SK-N-SH (cell line): ENCODE measurements at regions not wholly inside any gene's neighbourhood (a gene's known extent, or its start where the extent isn't known, plus 50 kb on each side); places are given as distances from the start of the nearest gene placed in this dataset.

Experiments
- CTCF ChIA-PET: fragments of 300-600, 350-600 bp; formaldehyde crosslinking; extraction: SDS; loops from one replicate; lab custom pipeline; 2021; lab: Yijun Ruan, JAX
- POLR2A ChIA-PET: fragments of 350-600 bp; sonication (Branson Sonifier 250); formaldehyde crosslinking; extraction: SDS; loops from one replicate; lab custom pipeline; 2020; ENCODE audit warnings: antibody characterized with exemption, inconsistent platforms; lab: Yijun Ruan, JAX
- DNase-seq: peaks from one replicate; pipeline ENCODE4 v3.0.0; 2012
- H2AFZ ChIP-seq: fragments of 200-600 bp; sonication (generic); 2 replicates; pipeline ENCODE4 v1.8.1; 2016; ENCODE audit warnings: antibody characterized with exemption, mild to moderate bottlenecking, low read depth
- H3F3A ChIP-seq: fragments of 200-600 bp; sonication (generic); replicated peaks from 2 replicates; pipeline ENCODE3; 2016; ENCODE audit warnings: antibody characterized with exemption, mild to moderate bottlenecking; ENCODE audit not compliant: insufficient read depth
- H3K27ac ChIP-seq, 2 experiments: fragments of 200-500 bp in 1 of 2; fragments of 200-600 bp in 1 of 2; sonication (Bioruptor generic) in 1 of 2; sonication (generic), shearing (Covaris generic) in 1 of 2; 2 replicates each; pipeline versions ENCODE4 v1.5.1 to v1.6.1; 2014 to 2016; ENCODE audit warnings: low read depth in 2 of 2, inconsistent platforms in 1 of 2, low read length in 1 of 2, mild to moderate bottlenecking in 1 of 2, mixed read lengths in 1 of 2
- H3K27me3 ChIP-seq: fragments of 200-600 bp; sonication (generic), shearing (Covaris generic); 2 replicates; pipeline ENCODE4 v1.6.1; 2016; ENCODE audit warnings: mixed run types; ENCODE audit not compliant: insufficient read depth
- H3K36me3 ChIP-seq, 2 experiments: fragments of 200-500 bp in 1 of 2; fragments of 200-600 bp in 1 of 2; sonication (Bioruptor generic) in 1 of 2; sonication (generic) in 1 of 2; replicated peaks in 1 of 2; 2 replicates each; pipeline versions ENCODE3 to v1.5.1; 2014 to 2016; ENCODE audit warnings: low read length in 1 of 2, mild to moderate bottlenecking in 1 of 2; ENCODE audit not compliant: insufficient read depth in 2 of 2, control insufficient read depth in 1 of 2
- H3K4me1 ChIP-seq, 2 experiments: fragments of 200-500 bp in 1 of 2; fragments of 200-600 bp in 1 of 2; sonication (Bioruptor generic) in 1 of 2; sonication (generic), shearing (Covaris generic) in 1 of 2; 2 replicates each; pipeline versions ENCODE4 v1.5.1 to v1.6.1; 2014 to 2016; ENCODE audit warnings: low read depth in 1 of 2, low read length in 1 of 2, mixed run types in 1 of 2; ENCODE audit not compliant: insufficient read depth in 2 of 2, control insufficient read depth in 1 of 2
- H3K4me2 ChIP-seq: fragments of 200-600 bp; sonication (generic), shearing (Covaris generic); 2 replicates; pipeline ENCODE4 v1.6.1; 2017; ENCODE audit warnings: mixed run types
- H3K4me3 ChIP-seq, 2 experiments: fragments of 200-500 bp in 1 of 2; fragments of 200-600 bp in 1 of 2; sonication (Bioruptor generic) in 1 of 2; sonication (generic), shearing (Covaris generic) in 1 of 2; 2 replicates each; pipeline versions ENCODE4 v1.5.1 to v1.8.1; 2014 to 2016; ENCODE audit warnings: low read depth in 2 of 2, inconsistent platforms in 1 of 2, low read length in 1 of 2, mild to moderate bottlenecking in 1 of 2, mixed read lengths in 1 of 2, moderate library complexity in 1 of 2
- H3K79me2 ChIP-seq: fragments of 200-600 bp; sonication (generic); 2 replicates; pipeline ENCODE4 v1.8.1; 2017; ENCODE audit warnings: mild to moderate bottlenecking; ENCODE audit not compliant: insufficient read depth
- H3K9ac ChIP-seq: fragments of 200-600 bp; sonication (generic); 2 replicates; pipeline ENCODE4 v1.6.1; 2017; ENCODE audit warnings: mixed run types
- H3K9me2 ChIP-seq: fragments of 200-600 bp; sonication (generic); 2 replicates; pipeline ENCODE4 v1.6.1; 2017; ENCODE audit warnings: mixed run types
- H3K9me3 ChIP-seq: fragments of 200-600 bp; sonication (generic); 2 replicates; pipeline ENCODE4 v1.6.1; 2017; ENCODE audit warnings: mixed run types, mild to moderate bottlenecking, moderate library complexity
- H4K20me1 ChIP-seq: fragments of 200-600 bp; sonication (generic); 2 replicates; pipeline ENCODE4 v1.6.1; 2017; ENCODE audit warnings: mild to moderate bottlenecking, mixed run types; ENCODE audit not compliant: insufficient read depth
- CTCF ChIP-seq: fragments of 200-600 bp; sonication (generic); IDR thresholded peaks from 2 replicates; pipeline ENCODE4 v1.6.1; 2017; ENCODE audit warnings: antibody characterized with exemption, mild to moderate bottlenecking, moderate library complexity
- EZH2phosphoT487 ChIP-seq: fragments of 200-600 bp; sonication (generic); IDR thresholded peaks from 2 replicates; pipeline ENCODE4 v1.6.1; 2017; ENCODE audit warnings: low read depth, mixed run types, mild to moderate bottlenecking, antibody characterized with exemption, moderate library complexity, borderline replicate concordance
- FOXJ3 ChIP-seq: sonication (generic); formaldehyde crosslinking; IDR thresholded peaks from 2 replicates; pipeline ENCODE4 v1.5.1; 2020; ENCODE audit warnings: mild to moderate bottlenecking, missing genetic modification reagents
- IRF3 ChIP-seq: fragments of 150-350 bp; IDR thresholded peaks from 2 replicates; pipeline ENCODE4 v1.6.1; 2016; ENCODE audit warnings: mild to moderate bottlenecking, low read depth, low read length
- NRF1 ChIP-seq: IDR thresholded peaks from 2 replicates; pipeline ENCODE4 v1.6.1; 2012; ENCODE audit warnings: low read depth, mild to moderate bottlenecking, low read length
- RFX5 ChIP-seq: IDR thresholded peaks from 2 replicates; pipeline ENCODE4 v1.6.1; 2012; ENCODE audit warnings: mild to moderate bottlenecking, improper control_type of control experiment, low read length
- TAF1 ChIP-seq: IDR thresholded peaks from 2 replicates; pipeline ENCODE4 v1.6.1; 2012; ENCODE audit warnings: low read depth, mild to moderate bottlenecking, low read length, moderate library complexity, borderline replicate concordance
- YY1 ChIP-seq: IDR thresholded peaks from 2 replicates; pipeline ENCODE4 v1.4.0; 2012; ENCODE audit warnings: low read depth, mild to moderate bottlenecking
- WGBS: methylation state at CpG from one replicate; pipeline ENCODE4 v1.1.6; 2017; ENCODE audit warnings: low lambda C conversion rate; 5-methylcytosine and 5-hydroxymethylcytosine counted together
- TF ChIP-seq, protein P1 (sequence below): IDR thresholded peaks from 2 replicates; pipeline ENCODE4; 2012
- TF ChIP-seq, protein P2 (sequence below): IDR thresholded peaks from 2 replicates; pipeline ENCODE4 v1.4.0; 2012; ENCODE audit warnings: low read depth
- TF ChIP-seq, protein P3 (sequence below): fragments of 150-350 bp; IDR thresholded peaks from 2 replicates; pipeline ENCODE4 v1.6.1; 2017; ENCODE audit warnings: antibody characterized with exemption, low read length, low read depth, borderline replicate concordance

DNA sequence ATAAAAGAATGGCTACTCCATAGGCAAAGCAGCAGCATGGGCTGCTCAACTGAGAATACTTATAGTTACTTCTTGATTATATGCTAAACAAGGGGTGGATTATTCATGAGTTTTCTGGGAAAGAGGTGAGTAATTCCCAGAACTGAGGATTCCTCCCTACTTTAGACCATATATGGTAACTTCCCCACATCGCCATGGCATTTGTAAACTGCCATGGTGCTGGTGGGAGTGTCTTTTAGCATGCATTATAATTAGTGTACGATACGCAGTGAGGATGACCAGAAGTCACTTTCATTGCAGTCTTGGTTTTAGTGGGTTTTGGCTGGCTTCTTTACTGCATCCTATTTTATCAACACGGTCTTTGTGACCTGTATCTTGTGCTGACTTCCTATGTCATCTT lies 141.5 kb downstream of the MAGEB17 start:
- Histone ChIP-seq H3K27ac (no peak overlapping the region), H3K9ac (no peak overlapping the region), H3K4me2 (no peak overlapping the region), H3F3A (no peaks in the 10 kb centered on the region), H3K27me3 (no peaks in the 10 kb centered on the region), H4K20me1 (no peaks in the 10 kb centered on the region), H3K36me3 (no peaks in the 10 kb centered on the region), H3K4me3 (no peak overlapping the region), H3K79me2 (no peaks in the 10 kb centered on the region), H3K9me2 (peaks cover 3% of the 10 kb centered on the region; the same call in 1 of the 2 replicates), H3K4me1 (no peaks in the 10 kb centered on the region), H2AFZ (no peak overlapping the region), H3K9me3 (no peaks in the 10 kb centered on the region)
- TF ChIP-seq YY1 (no peak), RFX5 (no peak), TAF1 (no peak), FOXJ3 (CRISPR knock-in tag) (no peak), EZH2phosphoT487 (no peak)
- TF ChIP-seq, protein P1, sequence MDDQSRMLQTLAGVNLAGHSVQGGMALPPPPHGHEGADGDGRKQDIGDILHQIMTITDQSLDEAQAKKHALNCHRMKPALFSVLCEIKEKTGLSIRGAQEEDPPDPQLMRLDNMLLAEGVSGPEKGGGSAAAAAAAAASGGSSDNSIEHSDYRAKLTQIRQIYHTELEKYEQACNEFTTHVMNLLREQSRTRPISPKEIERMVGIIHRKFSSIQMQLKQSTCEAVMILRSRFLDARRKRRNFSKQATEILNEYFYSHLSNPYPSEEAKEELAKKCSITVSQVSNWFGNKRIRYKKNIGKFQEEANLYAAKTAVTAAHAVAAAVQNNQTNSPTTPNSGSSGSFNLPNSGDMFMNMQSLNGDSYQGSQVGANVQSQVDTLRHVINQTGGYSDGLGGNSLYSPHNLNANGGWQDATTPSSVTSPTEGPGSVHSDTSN: no peak
- TF ChIP-seq, protein P2, sequence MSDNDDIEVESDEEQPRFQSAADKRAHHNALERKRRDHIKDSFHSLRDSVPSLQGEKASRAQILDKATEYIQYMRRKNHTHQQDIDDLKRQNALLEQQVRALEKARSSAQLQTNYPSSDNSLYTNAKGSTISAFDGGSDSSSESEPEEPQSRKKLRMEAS: no peak
- DNase-seq: no peak
- WGBS: 37% methylated on average over 4 of the region's 4 CpGs
- ChIA-PET CTCF (no interaction called here), POLR2A (no interaction called here)

GRCh38 chrX:16310326-16310725 lies 143.0 kb downstream of the MAGEB17 start:
- no peak overlapping the region for H3K27ac ChIP-seq
- CTCF ChIA-PET: no interaction called here
- H3K4me3 ChIP-seq: no peak overlapping the region
- DNase-seq: no peak
- no peaks in the 10 kb centered on the region for H3K36me3 ChIP-seq
- no peaks in the 10 kb centered on the region for H3K9me3 ChIP-seq
- H3K4me2 ChIP-seq: no peak overlapping the region
- no peaks in the 10 kb centered on the region for H3K4me1 ChIP-seq
- WGBS: 11% methylated on average over 1 of the region's 1 CpG
- no peaks in the 10 kb centered on the region for H4K20me1 ChIP-seq
- no peaks in the 10 kb centered on the region for H3F3A ChIP-seq
- H2AFZ ChIP-seq: no peak overlapping the region
- TF ChIP-seq IRF3 (no peak), NRF1 (no peak), YY1 (no peak), CTCF (no peak)
- TF ChIP-seq, protein P3, sequence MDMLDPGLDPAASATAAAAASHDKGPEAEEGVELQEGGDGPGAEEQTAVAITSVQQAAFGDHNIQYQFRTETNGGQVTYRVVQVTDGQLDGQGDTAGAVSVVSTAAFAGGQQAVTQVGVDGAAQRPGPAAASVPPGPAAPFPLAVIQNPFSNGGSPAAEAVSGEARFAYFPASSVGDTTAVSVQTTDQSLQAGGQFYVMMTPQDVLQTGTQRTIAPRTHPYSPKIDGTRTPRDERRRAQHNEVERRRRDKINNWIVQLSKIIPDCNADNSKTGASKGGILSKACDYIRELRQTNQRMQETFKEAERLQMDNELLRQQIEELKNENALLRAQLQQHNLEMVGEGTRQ: no peak
- TF ChIP-seq, protein P2: no peak
- TF ChIP-seq, all 33 proteins: peak for 0
- H3K9ac ChIP-seq: no peak overlapping the region
- no peaks in the 10 kb centered on the region for H3K27me3 ChIP-seq
- peaks cover 3% of the 10 kb centered on the region; the same call in 1 of the 2 replicates for H3K9me2 ChIP-seq
- H3K79me2 ChIP-seq: no peaks in the 10 kb centered on the region
- POLR2A ChIA-PET: no interaction called here
